ENCODE measurements at regions not wholly inside any gene's neighbourhood (a gene's known extent, or its start where the extent isn't known, plus 50 kb on each side); places are given as distances from the start of the nearest gene placed in this dataset.

DNA sequence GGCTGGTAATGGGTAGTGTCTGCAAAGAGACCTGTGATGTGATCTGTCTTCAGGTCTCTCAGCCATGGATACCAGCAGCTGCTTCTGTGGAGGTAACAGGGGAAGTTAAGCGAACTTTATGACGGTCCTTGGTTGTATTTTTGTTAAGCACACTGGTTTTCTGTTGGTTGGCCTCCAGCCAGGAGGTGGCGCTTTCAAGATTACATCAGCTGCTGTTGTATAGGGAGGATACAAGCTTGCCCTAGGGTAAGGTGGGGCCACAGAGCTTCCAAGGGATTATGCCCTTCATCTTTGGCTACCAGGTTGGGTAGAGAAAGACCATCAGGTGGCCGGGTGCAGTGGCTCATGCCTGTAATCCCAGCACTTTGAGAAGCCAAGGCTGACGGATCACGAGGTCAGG is 834.2 kb upstream of the GALNTL6 start:
- Mint-ChIP-seq H3K9me3 (ENCODE audit: unreplicated experiment) (peaks cover 1% of the 10 kb centered on the region), H3K27me3 (ENCODE audit: unreplicated experiment) (peaks cover 2% of the 10 kb centered on the region), H3K27ac (ENCODE audit: unreplicated experiment) (no peak overlapping the region), H3K4me3 (ENCODE audit: unreplicated experiment) (no peak overlapping the region), H3K4me1 (ENCODE audit: low read depth, unreplicated experiment) (no peaks in the 10 kb centered on the region), H3K36me3 (ENCODE audit: unreplicated experiment) (no peaks in the 10 kb centered on the region)
- TF ChIP-seq, protein P1, sequence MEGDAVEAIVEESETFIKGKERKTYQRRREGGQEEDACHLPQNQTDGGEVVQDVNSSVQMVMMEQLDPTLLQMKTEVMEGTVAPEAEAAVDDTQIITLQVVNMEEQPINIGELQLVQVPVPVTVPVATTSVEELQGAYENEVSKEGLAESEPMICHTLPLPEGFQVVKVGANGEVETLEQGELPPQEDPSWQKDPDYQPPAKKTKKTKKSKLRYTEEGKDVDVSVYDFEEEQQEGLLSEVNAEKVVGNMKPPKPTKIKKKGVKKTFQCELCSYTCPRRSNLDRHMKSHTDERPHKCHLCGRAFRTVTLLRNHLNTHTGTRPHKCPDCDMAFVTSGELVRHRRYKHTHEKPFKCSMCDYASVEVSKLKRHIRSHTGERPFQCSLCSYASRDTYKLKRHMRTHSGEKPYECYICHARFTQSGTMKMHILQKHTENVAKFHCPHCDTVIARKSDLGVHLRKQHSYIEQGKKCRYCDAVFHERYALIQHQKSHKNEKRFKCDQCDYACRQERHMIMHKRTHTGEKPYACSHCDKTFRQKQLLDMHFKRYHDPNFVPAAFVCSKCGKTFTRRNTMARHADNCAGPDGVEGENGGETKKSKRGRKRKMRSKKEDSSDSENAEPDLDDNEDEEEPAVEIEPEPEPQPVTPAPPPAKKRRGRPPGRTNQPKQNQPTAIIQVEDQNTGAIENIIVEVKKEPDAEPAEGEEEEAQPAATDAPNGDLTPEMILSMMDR (IDR thresholded peaks at IDR 0.05; ENCODE audit: partially characterized antibody, unreplicated experiment): no peak
- DNase-seq: no peak

DNA sequence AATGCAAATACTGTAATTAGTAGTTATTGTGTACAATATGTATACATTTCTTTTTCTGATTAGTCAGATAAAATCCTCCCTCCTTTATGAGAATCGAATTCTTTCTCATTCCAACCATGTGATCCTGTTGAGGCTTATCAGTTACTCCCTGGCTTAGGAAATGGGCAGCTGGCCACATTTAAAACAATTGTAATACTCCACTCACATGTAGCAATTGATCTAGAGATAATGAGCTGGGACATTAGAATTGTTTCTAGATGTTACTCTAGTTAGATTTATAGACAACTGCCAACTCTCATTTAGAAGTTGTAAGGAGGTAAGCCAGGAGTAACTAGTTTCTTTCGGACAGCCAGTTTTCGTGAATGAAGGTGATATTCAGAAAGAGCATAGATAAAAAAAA is 859.3 kb upstream of the AADAT start:
- no peaks in the 10 kb centered on the region for H3K36me3 Mint-ChIP-seq (ENCODE audit: unreplicated experiment)
- TF ChIP-seq, protein P1 (IDR thresholded peaks at IDR 0.05; ENCODE audit: partially characterized antibody, unreplicated experiment): no peak
- H3K27ac Mint-ChIP-seq (ENCODE audit: unreplicated experiment): no peak overlapping the region
- H3K27me3 Mint-ChIP-seq (ENCODE audit: unreplicated experiment): peaks cover 3% of the 10 kb centered on the region
- no peak overlapping the region for H3K4me3 Mint-ChIP-seq (ENCODE audit: unreplicated experiment)
- H3K4me1 Mint-ChIP-seq (ENCODE audit: low read depth, unreplicated experiment): no peaks in the 10 kb centered on the region
- DNase-seq: no peak
- H3K9me3 Mint-ChIP-seq (ENCODE audit: unreplicated experiment): peaks cover 1% of the 10 kb centered on the region

DNA sequence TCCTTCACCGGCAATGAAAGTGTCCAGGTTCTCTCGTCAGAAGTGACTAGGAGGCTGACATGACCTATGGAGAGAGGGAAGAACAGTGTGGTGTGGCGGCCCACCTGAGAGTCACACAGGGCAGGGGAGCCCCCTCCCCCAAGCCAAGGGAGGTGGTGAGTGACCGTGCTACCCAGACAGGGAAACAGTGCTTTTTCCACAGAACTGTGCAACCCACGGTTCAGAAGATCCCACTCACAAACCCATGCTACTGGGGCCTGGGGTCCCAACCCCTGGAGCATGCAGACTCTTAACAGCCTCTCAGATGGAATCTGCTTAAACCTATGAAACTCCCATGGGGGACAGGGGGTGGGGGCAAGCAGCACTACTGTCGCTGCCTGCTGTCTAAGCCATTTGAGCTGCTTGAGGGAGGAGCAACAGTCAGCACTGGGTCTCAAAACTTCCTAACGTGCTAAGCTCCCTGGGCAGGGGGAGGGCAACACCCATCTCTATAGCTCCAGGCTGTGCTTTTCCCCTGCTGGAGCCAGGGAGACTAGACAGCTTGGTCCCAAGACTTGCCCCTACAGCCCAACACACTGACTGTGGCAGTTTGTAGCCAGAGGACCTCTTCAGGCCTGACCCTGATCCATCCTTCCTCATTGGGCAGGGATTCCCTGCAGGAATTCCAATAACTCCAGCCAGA is 850.4 kb upstream of the AADAT start:
- H3K27me3 Mint-ChIP-seq (ENCODE audit: unreplicated experiment): peaks cover 3% of the 10 kb centered on the region

DNA sequence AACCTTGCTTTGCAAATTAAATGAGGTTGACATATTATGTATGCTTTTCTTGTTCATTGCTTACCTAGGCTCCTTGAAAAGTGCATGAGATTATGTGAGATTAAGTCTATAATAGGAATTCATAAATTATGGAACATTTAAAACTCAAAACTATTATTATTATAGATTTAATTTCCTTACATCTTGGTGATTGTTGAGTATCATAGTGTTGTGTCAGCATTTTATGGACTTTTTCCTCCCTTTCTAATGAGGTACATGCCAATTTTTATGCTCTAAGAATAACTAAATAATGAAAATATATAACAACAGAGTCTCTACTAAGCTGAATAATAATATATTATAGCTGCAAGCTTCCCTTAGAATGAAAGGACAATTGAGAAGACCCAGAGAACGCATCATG is 848.8 kb upstream of the AADAT start:
- no peak overlapping the region for H3K4me3 Mint-ChIP-seq (ENCODE audit: unreplicated experiment)
- TF ChIP-seq, protein P1 (IDR thresholded peaks at IDR 0.05; ENCODE audit: partially characterized antibody, unreplicated experiment): no peak
- H3K36me3 Mint-ChIP-seq (ENCODE audit: unreplicated experiment): no peaks in the 10 kb centered on the region

More for the DNA sequence above, 850.4 kb upstream of the AADAT start:
- no peak overlapping the region for H3K4me3 Mint-ChIP-seq (ENCODE audit: unreplicated experiment)
- TF ChIP-seq, protein P1 (IDR thresholded peaks at IDR 0.05; ENCODE audit: partially characterized antibody, unreplicated experiment): no peak
- no peaks in the 10 kb centered on the region for H3K4me1 Mint-ChIP-seq (ENCODE audit: low read depth, unreplicated experiment)
- no peaks in the 10 kb centered on the region for H3K36me3 Mint-ChIP-seq (ENCODE audit: unreplicated experiment)
- no peak overlapping the region for H3K27ac Mint-ChIP-seq (ENCODE audit: unreplicated experiment)
- peaks cover 4% of the 10 kb centered on the region for H3K9me3 Mint-ChIP-seq (ENCODE audit: unreplicated experiment)
- DNase-seq: no peak

DNA sequence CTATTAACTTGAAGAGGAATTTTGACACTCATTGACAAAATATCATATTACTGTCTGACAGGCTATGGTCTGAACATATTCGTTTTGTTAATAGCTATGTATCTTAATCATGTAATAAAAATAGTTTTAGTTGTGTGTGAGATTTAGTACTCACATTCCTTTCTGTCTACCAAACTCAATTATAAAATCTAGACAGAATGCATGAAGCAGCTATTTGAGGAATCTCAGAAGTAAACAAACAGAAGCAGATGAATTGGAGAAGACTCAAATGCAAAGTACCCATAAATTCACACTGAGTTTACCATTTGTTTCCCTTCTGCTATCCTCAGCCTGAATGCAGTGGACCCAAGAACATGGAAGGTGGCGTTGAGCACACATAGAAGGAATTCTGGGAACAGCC is 841.6 kb upstream of the AADAT start:
- peaks cover 2% of the 10 kb centered on the region for H3K27me3 Mint-ChIP-seq (ENCODE audit: unreplicated experiment)
- H3K27ac Mint-ChIP-seq (ENCODE audit: unreplicated experiment): no peak overlapping the region
- H3K36me3 Mint-ChIP-seq (ENCODE audit: unreplicated experiment): no peaks in the 10 kb centered on the region
- DNase-seq: no peak
- H3K9me3 Mint-ChIP-seq (ENCODE audit: unreplicated experiment): no peaks in the 10 kb centered on the region
- H3K4me1 Mint-ChIP-seq (ENCODE audit: low read depth, unreplicated experiment): no peaks in the 10 kb centered on the region
- TF ChIP-seq, protein P1 (IDR thresholded peaks at IDR 0.05; ENCODE audit: partially characterized antibody, unreplicated experiment): no peak
- no peak overlapping the region for H3K4me3 Mint-ChIP-seq (ENCODE audit: unreplicated experiment)

More for the DNA sequence above, 848.8 kb upstream of the AADAT start:
- Mint-ChIP-seq H3K4me1 (ENCODE audit: low read depth, unreplicated experiment) (no peaks in the 10 kb centered on the region), H3K9me3 (ENCODE audit: unreplicated experiment) (peaks cover 4% of the 10 kb centered on the region), H3K27ac (ENCODE audit: unreplicated experiment) (no peak overlapping the region), H3K27me3 (ENCODE audit: unreplicated experiment) (peaks cover 3% of the 10 kb centered on the region)
- no peak for DNase-seq
